Cardiac septum (tissue), 1 donor: ENCODE measurements at regions not wholly inside any gene's neighbourhood (a gene's known extent, or its start where the extent isn't known, plus 50 kb on each side); places are given as distances from the start of the nearest gene placed in this dataset.

ENCODE experiments used
- DNase-seq: peaks from one replicate; pipeline ENCODE4 v3.0.0-alpha.2; 2020; ENCODE audit warnings: low spot score
- intact Hi-C: fragments of 100-400 bp; cut with DNase I; formaldehyde crosslinking; loops from one replicate; pipeline ENCODE4 v1.14.0; 2022
- donor health status: DM: no; HTN: no; CAD: no.

DNA sequence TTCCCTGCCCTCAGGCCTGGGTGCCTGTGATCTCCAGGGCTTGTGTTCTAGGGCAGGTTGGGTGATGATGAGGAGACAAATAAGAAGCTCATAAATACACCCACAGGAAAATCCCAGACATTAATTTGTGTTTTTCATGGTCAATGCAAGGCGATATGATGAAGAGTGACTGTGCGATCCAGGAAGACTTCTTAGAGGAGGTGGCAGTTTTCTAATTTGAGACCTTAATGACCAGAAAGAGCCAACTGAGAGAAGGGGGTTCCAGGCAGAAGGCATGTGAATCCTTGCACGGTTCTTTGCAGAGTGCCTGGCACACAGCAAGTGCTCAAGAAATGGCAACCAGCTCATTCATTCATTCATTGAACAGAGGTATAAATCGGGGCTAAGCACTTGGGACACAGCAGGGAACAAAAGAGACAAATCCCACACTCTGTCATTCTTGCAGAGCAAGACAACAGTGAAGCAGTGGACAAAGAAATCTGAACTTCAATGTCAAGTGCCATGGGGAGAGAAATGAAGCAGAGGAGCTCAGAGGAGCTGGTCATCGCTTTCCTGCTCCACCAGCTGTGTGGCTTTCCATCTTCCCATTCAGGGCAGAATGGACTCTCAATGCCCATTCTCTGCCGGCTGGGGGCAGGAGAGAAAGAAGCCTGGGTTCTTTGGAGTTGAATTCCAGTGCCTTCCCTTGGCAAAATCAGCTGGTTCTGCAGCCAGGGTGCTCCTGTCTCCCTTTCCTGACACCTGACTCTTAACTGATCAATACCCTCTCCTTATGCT is 128.3 kb downstream of the AACS start:
- intact Hi-C loops: no loop called here
- no peak for DNase-seq

GRCh38 chr12:125194163-125194773 is 129.0 kb downstream of the AACS start:
- intact Hi-C loops: no loop called here
- no peak for DNase-seq

DNA sequence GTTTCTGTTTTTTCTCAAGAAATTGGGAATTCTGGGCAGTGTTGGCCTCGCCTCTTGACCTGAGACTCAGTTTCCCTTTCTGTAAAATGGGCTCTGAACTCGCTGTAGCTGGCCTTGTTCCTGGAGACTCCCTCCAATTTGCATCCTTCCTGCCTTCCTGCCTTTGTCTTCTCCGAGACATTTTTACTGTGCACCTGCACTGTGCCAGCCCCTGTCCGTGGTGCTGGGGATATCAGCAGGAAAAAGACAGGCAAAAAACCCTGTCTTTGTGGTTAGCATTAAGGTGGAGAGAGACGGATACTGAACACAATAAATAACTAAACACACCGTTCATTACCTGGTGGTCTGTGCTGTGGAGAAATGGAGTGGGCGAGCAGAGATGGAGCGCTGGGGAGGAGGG is 129.8 kb downstream of the AACS start:
- no peak for DNase-seq

GRCh38 chr12:125197326-125197725 is 132.1 kb downstream of the AACS start:
- no peak for DNase-seq
- intact Hi-C loops: no loop called here

More for the DNA sequence above, 129.8 kb downstream of the AACS start:
- intact Hi-C loops: no loop called here

- intact Hi-C loops: no loop called here
These were observed 133.4 kb downstream of the AACS start for GRCh38 chr12:125198652-125199051.

DNA sequence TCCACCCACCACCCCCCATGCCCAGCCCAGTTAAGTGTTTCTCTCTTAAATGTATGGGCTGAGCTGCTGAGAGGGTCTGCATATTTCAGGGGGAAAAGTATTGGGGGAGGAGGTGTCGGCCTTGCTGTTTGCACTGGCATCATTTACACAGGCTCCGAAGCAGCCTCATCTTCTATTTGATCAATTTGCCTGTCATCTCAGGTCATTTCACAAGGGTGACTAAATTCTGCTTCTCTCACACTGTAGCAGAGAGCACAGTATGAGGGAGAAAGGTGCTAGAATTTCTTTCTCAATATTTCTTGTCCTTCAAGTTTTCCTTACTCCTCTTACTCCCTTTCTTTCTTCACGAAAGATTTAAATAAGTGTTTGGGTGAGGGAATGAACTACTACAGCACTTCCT is 135.9 kb downstream of the AACS start:
- intact Hi-C loops: no loop called here
- no peak for DNase-seq

More at GRCh38 chr12:125198652-125199051, 133.4 kb downstream of the AACS start:
- DNase-seq: no peak

GRCh38 chr12:125201940-125202339 is 136.7 kb downstream of the AACS start:
- intact Hi-C loops: no loop called here
- no peak for DNase-seq

DNA sequence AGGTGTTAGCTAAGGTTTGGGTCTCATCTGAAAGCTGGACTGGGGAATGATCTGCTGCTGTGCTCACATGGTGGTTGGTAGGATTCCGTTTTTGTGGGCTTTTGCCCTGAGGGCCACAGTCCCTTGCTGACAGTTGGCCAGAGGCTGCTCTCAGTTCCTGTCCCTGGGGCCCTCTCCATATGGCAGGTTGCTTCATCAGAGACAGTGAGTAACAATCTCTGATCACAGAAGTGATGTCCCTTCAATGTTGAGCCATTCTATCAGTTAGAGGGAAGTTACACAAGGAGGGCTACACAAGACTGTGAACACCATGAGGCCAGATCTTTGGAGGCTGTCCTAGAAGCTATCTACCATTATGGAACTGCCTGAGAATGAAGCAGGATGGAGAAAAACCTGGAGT is 137.2 kb downstream of the AACS start:
- intact Hi-C loops: no loop called here
- DNase-seq: no peak

- intact Hi-C loops: no loop called here
- no peak for DNase-seq
These were observed 138.0 kb downstream of the AACS start for GRCh38 chr12:125203145-125203765.

GRCh38 chr12:125205386-125205785 is 140.2 kb downstream of the AACS start:
- intact Hi-C loops: no loop called here

DNA sequence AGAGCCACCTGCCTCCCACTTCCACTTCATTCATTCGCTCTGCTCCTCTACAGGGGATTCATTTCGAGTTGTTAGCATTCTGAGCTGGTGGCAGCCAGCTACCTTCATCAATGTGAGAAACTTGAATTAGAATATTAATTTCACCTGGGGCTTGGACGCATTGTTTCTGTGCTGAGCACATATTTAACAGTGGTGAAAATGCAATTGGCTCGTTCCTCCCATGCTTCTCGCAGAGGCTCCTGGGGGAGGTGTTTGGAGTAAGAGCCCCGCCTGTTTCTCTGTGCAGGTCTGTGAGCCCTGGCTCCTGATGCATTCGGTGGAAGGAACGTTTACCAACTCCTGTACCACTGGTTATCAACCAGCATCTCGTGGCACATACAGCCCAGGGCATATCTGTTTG is 141.5 kb downstream of the AACS start:
- intact Hi-C loops: no loop called here
- no peak for DNase-seq

More at GRCh38 chr12:125205386-125205785, 140.2 kb downstream of the AACS start:
- no peak for DNase-seq

GRCh38 chr12:125208334-125208733 is 143.1 kb downstream of the AACS start:
- intact Hi-C loops: no loop called here
- DNase-seq: no peak

GRCh38 chr12:125208942-125209341 is 143.7 kb downstream of the AACS start:
- intact Hi-C loops: no loop called here
- DNase-seq: no peak

DNA sequence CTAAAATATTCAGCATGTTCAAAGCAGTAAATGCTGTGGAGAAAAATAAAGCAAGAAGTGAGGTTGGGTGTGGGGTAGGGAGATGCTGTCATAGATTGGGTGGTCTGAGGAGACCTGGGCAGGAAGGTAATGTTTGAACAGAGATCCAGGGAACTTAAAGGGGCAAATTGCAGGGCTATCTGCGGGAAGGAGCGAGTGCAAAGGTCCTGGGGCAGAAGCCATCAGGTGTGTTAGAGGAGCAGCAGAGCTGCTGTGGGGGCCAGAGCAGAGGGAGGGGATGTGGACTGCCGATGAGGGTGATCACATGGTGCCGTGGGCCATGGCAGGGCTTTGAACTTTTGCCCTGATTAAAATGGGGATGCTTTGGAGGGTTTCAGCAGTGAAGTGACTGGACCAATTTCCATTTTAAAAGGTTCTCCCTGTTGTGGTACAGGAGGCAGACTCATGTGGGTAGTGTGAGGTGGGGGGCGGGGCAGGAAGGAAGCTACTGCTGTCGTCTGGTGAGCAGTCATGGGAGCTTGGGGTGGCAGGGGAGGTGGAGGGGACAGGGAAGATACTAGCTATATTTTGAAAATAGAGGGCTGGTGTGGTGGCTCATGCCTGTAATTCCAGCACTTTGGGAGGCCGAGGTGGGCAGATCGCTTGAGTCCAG is 145.0 kb downstream of the AACS start:
- intact Hi-C loops: no loop called here
- DNase-seq: no peak

GRCh38 chr12:125211464-125211863 is 146.2 kb downstream of the AACS start:
- intact Hi-C loops: no loop called here
- no peak for DNase-seq

- DNase-seq: no peak
- intact Hi-C loops: no loop called here
These were observed 149.1 kb downstream of the AACS start for GRCh38 chr12:125214289-125214688.

DNA sequence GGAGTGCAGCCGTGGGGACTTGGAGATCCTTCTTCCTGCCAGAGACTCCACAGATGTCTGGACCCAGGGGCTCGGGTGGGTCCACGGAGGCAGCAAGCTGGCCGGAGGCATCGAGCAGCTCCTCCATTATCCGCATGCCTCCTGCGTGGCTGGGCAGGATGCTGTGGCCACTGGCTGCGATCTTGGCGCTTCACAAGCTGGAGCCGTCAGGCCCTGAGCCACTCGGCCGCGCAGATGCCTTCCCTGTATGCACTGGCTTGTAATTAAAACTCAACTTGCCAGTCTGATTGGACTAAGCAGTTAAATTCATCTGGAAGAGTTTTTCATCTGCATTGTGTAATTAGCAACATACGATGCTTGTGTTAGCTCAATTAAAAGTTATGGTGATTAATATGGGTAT is 151.5 kb downstream of the AACS start:
- intact Hi-C loops: no loop called here

GRCh38 chr12:125217308-125217707 is 152.1 kb downstream of the AACS start:
- no peak for DNase-seq

More for the DNA sequence above, 151.5 kb downstream of the AACS start:
- no peak for DNase-seq

DNA sequence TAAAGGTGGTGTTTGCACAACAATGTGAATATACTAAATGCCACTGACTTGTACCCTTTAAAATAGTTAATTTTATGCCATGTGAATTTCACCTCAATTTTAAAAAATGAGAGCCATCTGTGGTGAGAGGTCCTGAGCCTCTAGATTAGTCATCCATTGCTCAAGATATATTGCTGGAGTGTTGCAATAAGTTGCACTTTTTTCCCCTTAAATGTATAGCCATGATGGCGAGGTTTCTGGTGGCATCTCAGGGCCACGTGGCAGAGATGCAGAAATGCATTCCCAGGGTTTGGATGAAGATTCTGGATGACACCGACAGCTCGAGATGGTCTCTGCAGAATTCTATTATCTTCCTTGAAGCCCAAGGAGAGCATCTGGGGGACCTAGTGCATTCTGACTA is 153.7 kb downstream of the AACS start:
- intact Hi-C loops: no loop called here
- DNase-seq: no peak

More at GRCh38 chr12:125217308-125217707, 152.1 kb downstream of the AACS start:
- intact Hi-C loops: no loop called here
